Right cardiac atrium (tissue), 5 donors: ENCODE measurements at regions not wholly inside any gene's neighbourhood (a gene's known extent, or its start where the extent isn't known, plus 50 kb on each side); places are given as distances from the start of the nearest gene placed in this dataset.
"Not testable (repeated sequence)": the region's sequence is repeated elsewhere in the genome, so short reads cannot be mapped to it uniquely, and the experiment has no call there.

Experiments used
- ATAC-seq, 2 donors: fragments of 200-7000 bp; cut with Tn5 transposase; one replicate each; pipeline versions ENCODE4 v1.8.0 to v1.9.1; 2020; ENCODE audit warnings: moderate library complexity in 2 of 2, mild to moderate bottlenecking in 1 of 2
- DNase-seq, 3 donors: peaks; one replicate each; pipeline ENCODE4 v3.0.0-alpha.2; 2020
- H3K27ac ChIP-seq: one replicate; pipeline ENCODE4 v1.5.1; 2013; ENCODE audit warnings: mild to moderate bottlenecking, low read length, control low read depth, moderate library complexity
- H3K27me3 ChIP-seq: one replicate; pipeline ENCODE4 v1.6.1; 2013; ENCODE audit not compliant: control insufficient read depth, insufficient read depth
- H3K4me1 ChIP-seq: one replicate; pipeline ENCODE4 v1.6.1; 2013; ENCODE audit warnings: low read length; ENCODE audit not compliant: control insufficient read depth, insufficient read depth
- H3K4me3 ChIP-seq: one replicate; pipeline ENCODE4 v1.5.1; 2013; ENCODE audit warnings: low read length, control low read depth
- H3K9me3 ChIP-seq: one replicate; pipeline ENCODE4 v1.6.1; 2013; ENCODE audit warnings: low read length; ENCODE audit not compliant: control insufficient read depth
- WGBS: extraction: QIAGEN DNeasy Blood & Tissue Kit; methylation state at CpG from one replicate; pipeline ENCODE4 v1.1.7; 2013; 5-methylcytosine and 5-hydroxymethylcytosine counted together
- intact Hi-C, 4 donors: fragments of 100-400 bp; cut with DNase I; formaldehyde crosslinking; loops; one replicate each; pipeline versions ENCODE4 v1.11.0 to v1.14.0; 2022 to 2023
- donor health status: healthy with polysubstance abuse.
- donor health status: DM: no; HTN: yes; CAD: no.
- donor health status: DM: no; HTN: no; CAD: no.
- donor health status: DM: no; HTN: yes; CAD: no; lungs with severe emphysema.
- donor health status: DM: yes; HTN: yes; CAD: no.

DNA sequence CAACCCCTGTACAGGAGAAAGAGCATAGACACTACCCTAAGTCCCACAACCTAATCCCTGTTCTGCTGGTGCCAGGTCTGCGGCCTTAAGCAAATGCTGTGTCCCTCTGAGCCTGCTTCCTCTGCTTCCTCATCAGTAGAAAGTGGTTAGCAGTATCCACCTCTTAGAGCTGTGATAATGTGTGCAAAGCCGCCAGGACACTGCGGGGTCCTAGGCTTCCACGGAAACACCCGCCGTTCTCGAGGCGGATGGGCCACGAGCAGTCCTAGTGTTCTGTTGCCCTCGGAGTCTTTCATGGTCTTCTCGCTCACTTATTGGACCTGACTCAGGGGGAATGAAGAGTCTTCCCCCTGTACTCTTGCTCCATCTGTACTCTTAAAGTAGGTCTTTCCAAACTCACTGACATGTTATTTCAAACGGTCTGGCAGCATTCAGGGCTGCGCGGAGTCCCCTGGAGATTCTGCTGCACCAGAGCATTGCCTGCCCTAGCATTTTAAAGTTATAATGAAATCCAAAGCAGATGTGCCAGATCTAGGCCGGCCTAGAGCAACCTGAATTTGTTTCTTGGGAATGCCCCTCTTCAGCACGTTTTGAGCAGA, 107.2 kb upstream of the ZNF236 start:
- Histone ChIP-seq H3K9me3 (no peaks in the 10 kb centered on the region), H3K4me3 (no peak overlapping the region), H3K27me3 (no peaks in the 10 kb centered on the region), H3K4me1 (no peaks in the 10 kb centered on the region), H3K27ac (no peak overlapping the region)
- WGBS: 91% methylated on average over 16 of the region's 16 CpGs
- ATAC-seq: no peak
- no peak for DNase-seq
- intact Hi-C loops: loop anchor here in 1 of 4 donors (10.0 kb wide), 1 partner anchor 310 kb away; no protein-coding TSS in a partner anchor

DNA sequence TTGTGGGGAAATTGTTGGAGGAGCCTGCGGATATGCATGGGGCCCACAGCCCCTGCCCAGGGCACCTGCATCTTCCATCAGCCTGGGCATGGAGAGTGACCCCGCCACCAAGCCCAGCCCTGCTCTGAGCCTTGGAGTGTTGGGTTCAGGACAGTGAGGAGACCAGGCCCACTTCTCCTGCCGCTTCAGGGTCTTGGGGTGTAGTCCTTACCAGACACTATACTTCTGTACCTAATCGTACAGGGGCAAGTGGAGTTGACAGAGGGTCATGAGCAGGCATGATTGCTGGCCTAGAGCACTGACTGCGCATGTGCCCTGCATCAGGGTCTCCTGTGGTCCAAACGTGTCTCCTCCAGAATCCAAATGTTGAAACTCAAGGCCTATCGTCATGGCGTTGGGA, 108.9 kb upstream of the ZNF236 start:
- Histone ChIP-seq H3K4me3 (no peak overlapping the region), H3K9me3 (no peaks in the 10 kb centered on the region), H3K27ac (no peak overlapping the region), H3K4me1 (no peaks in the 10 kb centered on the region), H3K27me3 (no peaks in the 10 kb centered on the region)
- 95% methylated on average over 8 of the region's 8 CpGs for WGBS
- intact Hi-C loops: loop anchor here in 1 of 4 donors (10.0 kb wide), 1 partner anchor 309 kb away; no protein-coding TSS in a partner anchor
- DNase-seq: no peak
- ATAC-seq: no peak

DNA sequence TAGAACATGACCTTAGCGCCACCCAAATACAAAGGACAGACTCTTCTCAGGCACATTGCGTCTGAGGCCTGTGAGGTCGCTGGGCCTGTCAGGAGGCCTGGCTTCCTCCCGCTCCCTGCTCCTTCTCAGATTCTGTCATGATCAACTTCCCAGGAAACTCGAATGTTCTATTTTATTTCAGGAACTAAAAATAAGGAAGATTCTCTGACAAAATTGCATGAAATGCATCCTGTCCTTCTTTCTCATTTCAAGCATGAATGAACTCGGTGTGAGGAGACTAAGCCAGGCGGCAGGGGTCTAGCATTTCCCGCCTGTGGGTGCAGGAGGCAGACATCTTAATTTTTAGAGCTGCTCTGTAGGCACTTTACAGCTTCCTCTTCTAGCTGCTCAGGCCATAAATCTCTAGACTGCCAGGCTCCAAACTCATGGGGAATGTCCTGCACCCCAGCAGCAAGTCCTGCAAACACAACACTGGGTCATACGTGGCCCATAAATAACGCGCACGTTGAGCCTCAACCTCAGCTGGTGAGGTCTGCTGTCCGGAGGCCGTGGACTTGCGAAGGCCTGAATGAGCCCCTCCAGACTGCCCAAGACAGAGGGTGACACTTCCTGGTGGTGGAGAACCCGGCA, 109.7 kb upstream of the ZNF236 start:
- DNase-seq (no peak), ATAC-seq (no peak)
- Histone ChIP-seq H3K9me3 (no peaks in the 10 kb centered on the region), H3K27me3 (no peaks in the 10 kb centered on the region), H3K4me1 (no peaks in the 10 kb centered on the region), H3K27ac (no peak overlapping the region), H3K4me3 (no peak overlapping the region)
- intact Hi-C loops: loop anchor here in 1 of 4 donors (10.0 kb wide), 1 partner anchor 308 kb away; no protein-coding TSS in a partner anchor
- 86% methylated on average over 16 of the region's 16 CpGs for WGBS

DNA sequence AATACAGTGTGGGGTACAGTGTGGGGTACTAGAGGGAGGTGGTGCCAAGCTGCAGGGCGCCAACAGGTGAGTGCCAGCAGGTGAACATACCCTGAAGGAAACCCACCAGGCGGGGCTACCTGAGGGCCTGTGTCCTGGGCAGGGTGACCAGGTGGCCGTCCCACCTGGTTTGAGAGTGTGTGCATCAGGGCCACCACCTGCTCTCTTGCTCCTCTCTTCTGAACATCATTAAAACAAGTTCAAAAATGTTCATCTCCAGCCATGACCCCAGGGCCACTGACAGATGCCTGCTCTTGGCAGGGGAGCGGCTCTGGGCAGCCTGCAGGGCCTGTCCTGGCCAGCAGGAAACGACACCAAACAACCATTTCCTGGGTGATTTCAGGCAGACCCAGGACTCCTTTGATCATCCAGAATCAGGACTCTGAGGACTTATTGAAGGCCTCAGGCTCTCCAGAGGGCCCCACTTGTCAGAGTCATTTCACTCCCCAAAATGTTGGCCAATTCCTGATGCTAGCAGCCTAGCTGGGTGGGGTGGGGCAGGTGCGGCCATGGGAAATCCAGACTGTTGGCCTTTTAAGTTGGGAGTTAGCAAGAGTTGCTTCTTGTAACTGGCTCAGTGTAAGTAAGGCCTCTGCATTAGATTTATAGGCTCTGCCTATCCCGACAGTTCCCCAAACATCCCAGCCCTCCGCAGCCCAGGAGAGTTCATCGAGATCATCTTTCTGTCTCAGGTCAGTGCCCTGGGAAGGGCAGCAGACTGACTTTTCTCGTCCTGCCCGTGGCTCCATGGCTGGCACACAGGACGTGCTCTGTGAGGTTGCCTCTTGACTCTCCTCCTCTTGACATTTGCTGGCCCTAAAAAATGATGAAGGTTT, 111.5 kb upstream of the ZNF236 start:
- DNase-seq (no peak), ATAC-seq (no peak)
- Histone ChIP-seq H3K9me3 (no peaks in the 10 kb centered on the region), H3K27ac (no peak overlapping the region), H3K27me3 (no peaks in the 10 kb centered on the region), H3K4me3 (no peak overlapping the region), H3K4me1 (no peaks in the 10 kb centered on the region)
- intact Hi-C loops: loop anchor here in 2 of 4 donors (1.0 to 10.0 kb wide), 2 partner anchors 306 to 312 kb away; no protein-coding TSS in a partner anchor
- 89% methylated on average over 12 of the region's 12 CpGs for WGBS

DNA sequence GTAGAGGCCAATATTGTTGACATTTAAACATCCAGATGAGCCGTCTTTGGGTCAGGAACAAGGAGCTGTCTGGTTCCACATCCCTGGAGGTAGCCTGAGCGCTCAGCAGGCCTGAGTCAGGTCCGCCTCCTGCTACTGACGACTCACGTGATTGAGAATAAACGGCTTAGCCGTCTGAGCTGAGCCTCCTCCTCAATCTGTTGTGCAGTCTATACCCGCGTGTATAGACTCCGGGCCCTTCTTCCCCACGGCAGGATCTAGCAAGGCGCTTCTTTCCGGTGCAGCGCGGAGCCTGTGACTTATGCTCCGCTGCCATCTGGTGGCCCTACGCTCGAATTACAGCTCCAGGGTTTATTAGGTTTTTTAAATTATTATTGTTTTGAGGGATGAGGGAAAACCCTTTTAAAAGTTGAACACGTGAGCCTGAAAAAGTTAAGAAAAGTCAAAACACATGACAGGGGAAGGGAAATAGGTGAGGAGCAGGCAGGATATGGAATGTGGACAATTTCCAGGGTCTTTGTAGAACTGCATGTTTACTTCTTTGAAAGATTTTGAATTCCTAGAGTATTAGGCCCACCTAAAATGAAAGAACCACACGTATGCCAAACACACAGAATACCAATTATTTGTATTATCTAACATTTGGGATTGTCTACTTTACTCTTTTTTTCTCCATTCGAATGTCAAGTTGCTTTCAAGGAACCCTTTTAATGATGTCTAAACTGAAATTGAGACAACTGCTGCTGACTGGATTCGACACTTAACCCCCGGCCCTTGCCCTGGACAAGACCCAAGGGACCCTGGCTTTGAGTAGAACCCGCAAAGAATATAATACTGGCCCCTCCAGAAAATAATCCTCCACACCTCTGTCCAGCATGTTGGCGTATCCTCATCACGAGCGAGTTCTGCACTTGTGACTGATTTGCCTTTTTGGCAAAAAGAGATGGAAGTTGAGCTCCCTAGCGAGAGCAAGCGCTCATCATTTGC, 112.4 kb upstream of the ZNF236 start:
- Histone ChIP-seq H3K27ac (no peak overlapping the region), H3K9me3 (no peaks in the 10 kb centered on the region), H3K4me1 (no peaks in the 10 kb centered on the region), H3K4me3 (no peak overlapping the region), H3K27me3 (no peaks in the 10 kb centered on the region)
- WGBS: 36% methylated on average over 29 of the region's 29 CpGs
- ATAC-seq (peak; percentile 75 to 83), DNase-seq (peak; percentile 66 to 87 (median 81))
- intact Hi-C loops: loop anchor here (1.0 to 10.0 kb wide), 4 partner anchors 305 to 313 kb away; no protein-coding TSS in a partner anchor

DNA sequence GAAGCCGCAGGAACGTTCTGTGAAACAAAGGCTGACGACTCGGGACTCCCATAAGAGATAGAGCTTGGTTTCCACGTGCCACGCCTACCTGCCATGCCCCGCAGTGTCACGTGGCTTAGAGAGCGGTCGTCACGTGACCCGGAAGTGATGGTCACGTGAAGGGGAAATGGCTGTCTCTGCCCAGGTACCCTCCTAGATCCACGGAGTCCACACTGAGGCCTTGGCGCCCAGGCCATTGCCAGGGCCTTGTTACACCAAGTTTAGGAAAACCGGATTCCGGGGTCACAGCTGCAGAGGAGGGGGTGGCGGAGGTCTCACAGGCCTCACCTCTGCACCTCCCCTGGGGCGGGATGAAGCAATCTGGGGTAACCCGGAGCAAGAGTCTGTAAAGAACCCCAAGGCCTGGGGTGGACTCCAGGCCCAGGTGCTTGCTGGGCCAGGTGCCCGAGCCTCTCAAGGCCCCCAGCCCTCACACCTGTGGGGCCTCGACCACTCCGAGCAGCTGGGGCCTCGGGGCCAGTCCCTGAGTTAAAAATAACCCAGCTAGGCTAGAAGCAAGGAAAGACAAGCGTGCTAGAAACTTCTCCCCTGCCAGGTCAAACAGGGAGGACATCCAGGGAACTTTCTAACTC, 113.5 kb upstream of the ZNF236 start:
- Histone ChIP-seq H3K27me3 (no peaks in the 10 kb centered on the region), H3K4me1 (no peaks in the 10 kb centered on the region), H3K27ac (no peak overlapping the region), H3K9me3 (no peaks in the 10 kb centered on the region), H3K4me3 (no peak overlapping the region)
- ATAC-seq (no peak), DNase-seq (no peak)
- intact Hi-C loops: loop anchor here in 2 of 4 donors (5.0 kb wide), 2 partner anchors 307 to 312 kb away; no protein-coding TSS in a partner anchor
- 86% methylated on average over 25 of the region's 25 CpGs for WGBS

DNA sequence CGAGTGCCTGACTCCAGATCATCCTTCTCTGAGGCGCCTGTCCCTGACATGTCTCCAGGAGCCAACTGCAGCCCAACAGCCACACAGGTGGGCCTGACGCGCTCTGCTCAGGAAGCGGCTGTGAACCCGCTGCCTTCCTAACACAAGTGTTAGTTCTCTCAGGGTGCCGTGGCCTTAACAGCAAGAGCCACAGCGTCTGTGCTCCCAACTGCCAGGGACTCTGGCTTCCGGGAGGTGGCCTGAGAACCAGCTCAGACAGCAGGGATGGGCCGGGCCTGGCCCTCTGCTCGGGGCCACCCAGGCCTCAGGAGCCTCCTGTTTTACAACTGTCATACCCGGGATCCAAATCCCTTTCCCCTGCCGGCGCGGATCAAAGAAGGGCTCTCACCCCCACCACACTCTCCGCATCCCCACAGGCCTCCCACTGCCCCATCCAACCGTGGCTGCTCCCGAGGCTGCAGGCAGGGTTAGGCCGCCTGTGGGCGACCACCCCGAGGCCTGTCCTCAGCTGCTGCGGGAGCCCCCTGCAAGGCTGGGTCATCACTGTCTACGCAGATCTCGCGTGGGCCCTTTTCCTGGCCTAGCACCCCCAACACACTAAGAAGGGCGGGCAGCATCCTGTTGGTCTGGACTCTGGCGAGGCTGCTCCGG, 114.2 kb upstream of the ZNF236 start:
- H3K9me3 ChIP-seq: no peaks in the 10 kb centered on the region
- no peak overlapping the region for H3K4me3 ChIP-seq
- 89% methylated on average over 28 of the region's 28 CpGs for WGBS
- H3K27me3 ChIP-seq: no peaks in the 10 kb centered on the region
- ATAC-seq (no peak), DNase-seq (no peak)
- H3K4me1 ChIP-seq: no peaks in the 10 kb centered on the region
- intact Hi-C loops: loop anchor here in 2 of 4 donors (5.0 kb wide), 2 partner anchors 306 to 311 kb away; no protein-coding TSS in a partner anchor
- no peak overlapping the region for H3K27ac ChIP-seq

DNA sequence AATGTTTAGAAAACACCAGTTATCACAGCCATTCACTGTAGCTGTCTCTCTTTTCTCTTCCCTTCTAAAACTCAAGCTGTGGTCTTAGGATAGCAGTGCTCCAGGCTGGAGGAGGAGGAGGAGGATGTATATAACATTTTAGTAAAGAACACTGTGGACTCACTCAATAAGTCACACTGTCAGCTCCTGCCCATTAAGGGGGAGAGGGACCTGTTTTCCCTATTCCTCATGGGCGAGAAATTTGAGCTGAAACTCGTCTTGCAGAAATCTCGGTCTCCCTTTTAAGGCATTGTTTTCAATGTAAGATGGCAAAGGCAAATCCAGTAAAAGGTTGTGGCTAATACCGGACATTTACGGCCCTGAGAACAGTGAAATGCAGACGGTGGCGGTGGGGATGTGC, 114.8 kb upstream of the ZNF236 start:
- no peaks in the 10 kb centered on the region for H3K4me1 ChIP-seq
- ATAC-seq: no peak
- no peaks in the 10 kb centered on the region for H3K9me3 ChIP-seq
- DNase-seq: no peak
- WGBS: 91% methylated on average over 7 of the region's 7 CpGs
- no peak overlapping the region for H3K4me3 ChIP-seq
- intact Hi-C loops: loop anchor here in 2 of 4 donors (5.0 kb wide), 2 partner anchors 305 to 310 kb away; no protein-coding TSS in a partner anchor
- no peak overlapping the region for H3K27ac ChIP-seq
- H3K27me3 ChIP-seq: no peaks in the 10 kb centered on the region

DNA sequence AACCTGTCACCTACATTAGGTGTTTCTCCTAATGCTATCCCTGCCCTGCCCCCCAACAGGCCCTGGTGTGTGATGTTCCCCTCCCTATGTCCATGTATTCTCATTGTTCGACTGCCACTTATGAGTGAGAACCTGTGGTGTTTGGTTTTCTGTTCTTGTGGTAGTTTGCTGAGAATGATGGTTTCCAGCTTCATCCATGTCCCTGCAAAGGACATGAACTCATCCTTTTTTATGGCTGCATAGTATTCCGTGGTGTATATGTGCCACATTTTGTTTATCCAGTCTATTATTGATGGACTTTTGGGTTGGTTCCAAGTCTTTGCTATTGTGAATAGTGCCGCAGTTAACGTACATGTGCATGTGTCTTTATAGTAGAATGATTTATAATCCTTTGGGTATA, 117.8 kb upstream of the ZNF236 start:
- H3K4me1 ChIP-seq, H3K4me3 ChIP-seq, H3K27ac ChIP-seq, H3K9me3 ChIP-seq, intact Hi-C loops, H3K27me3 ChIP-seq, DNase-seq, ATAC-seq: not testable (repeated sequence)
- 95% methylated on average over 4 of the region's 4 CpGs for WGBS
